NCI-H2029 treated with DMSO at 0.1 percent for 48 hours (cell line): ENCODE measurements at regions not wholly inside any gene's neighbourhood (a gene's known extent, or its start where the extent isn't known, plus 50 kb on each side); places are given as distances from the start of the nearest gene placed in this dataset.
A peak's percentile ranks its signal among the peaks of the same experiment; 100 is the strongest.

Experiments
- DNase-seq: peaks from one replicate; lab custom pipeline; 2025; lab: John Stamatoyannopoulos, UW

- no peak for DNase-seq
These were observed 55.3 kb upstream of the GPR37L1 start for GRCh38 chr1:202067188-202067974.

GRCh38 chr1:202068596-202068995 lies 54.1 kb upstream of the GPR37L1 start:
- DNase-seq: no peak

- DNase-seq: peak; percentile 71
These were observed 53.1 kb upstream of the GPR37L1 start for GRCh38 chr1:202069662-202070061.

GRCh38 chr1:202072211-202072765 lies 50.4 kb upstream of the GPR37L1 start:
- DNase-seq: no peak
